Right lobe of liver (tissue), 6 donors: ENCODE measurements at regions not wholly inside any gene's neighbourhood (a gene's known extent, or its start where the extent isn't known, plus 50 kb on each side); places are given as distances from the start of the nearest gene placed in this dataset.

Experiments
- ATAC-seq, 4 donors: fragments of 200-7000 bp; cut with Tn5 transposase; one replicate each; pipeline ENCODE4 v1.9.1; 2020; ENCODE audit warnings: mild to moderate bottlenecking in 4 of 4, moderate library complexity in 4 of 4
- DNase-seq, 3 donors: peaks; one replicate each; pipeline ENCODE4 v3.0.0-alpha.2; 2020
- H3K27ac ChIP-seq, 3 donors: fragments of 200-600 bp; one replicate each; pipeline ENCODE4 v1.8.0; 2022
- H3K27me3 ChIP-seq, 2 donors: fragments of 200-600 bp; one replicate each; pipeline ENCODE4 v1.8.0; 2022
- H3K36me3 ChIP-seq, 4 donors: fragments of 200-600 bp; sonication (generic) in 1 of 4; one replicate each; pipeline versions ENCODE4 v1.5.1 to v1.8.0; 2017 to 2022; ENCODE audit warnings: control low read depth in 1 of 4
- H3K4me1 ChIP-seq, 4 donors: fragments of 200-600 bp; sonication (generic) in 1 of 4; one replicate each; pipeline versions ENCODE4 v1.5.1 to v1.8.0; 2017 to 2022; ENCODE audit warnings: control low read depth in 1 of 4
- H3K4me3 ChIP-seq, 3 donors: fragments of 200-600 bp; one replicate each; pipeline ENCODE4 v1.8.0; 2022
- H3K9me3 ChIP-seq, 4 donors: fragments of 200-600 bp; sonication (generic) in 1 of 4; one replicate each; pipeline versions ENCODE4 v1.5.1 to v1.8.0; 2017 to 2022; ENCODE audit warnings: control low read depth in 1 of 4
- POLR2A ChIP-seq: fragments of 450-650 bp; IDR thresholded peaks from one replicate; pipeline ENCODE4 v1.6.1; 2017; ENCODE audit warnings: antibody characterized with exemption, mild to moderate bottlenecking
- WGBS: methylation state at CpG from one replicate; pipeline ENCODE4 v1.1.6; 2018; ENCODE audit warnings: low coverage, low lambda C conversion rate; ENCODE audit not compliant: insufficient coverage; ENCODE audit errors: missing lambda C conversion rate; 5-methylcytosine and 5-hydroxymethylcytosine counted together
- intact Hi-C, 2 donors: fragments of 100-400 bp; cut with DNase I; formaldehyde crosslinking; loops; one replicate each; pipeline versions ENCODE4 v1.11.2 to v1.14.1; 2022
- TF ChIP-seq, protein P1 (sequence below), 4 donors: fragments of 200-600 bp in 3 of 4; fragments of 450-650 bp in 1 of 4; IDR thresholded peaks; one replicate each; pipeline versions ENCODE4 v1.5.1 to v1.8.0; 2016 to 2022; ENCODE audit warnings: antibody characterized with exemption in 4 of 4, mild to moderate bottlenecking in 2 of 4
- donor health status: DM: no; HTN: yes; CAD: no.
- donor health status: DM: no; HTN: no; CAD: no.
- donor health status: DM: no; HTN: no; CAD: no.
- donor health status: DM: no; HTN: yes; CAD: no.
- donor health status: DM: no; HTN: yes; CAD: no.

DNA sequence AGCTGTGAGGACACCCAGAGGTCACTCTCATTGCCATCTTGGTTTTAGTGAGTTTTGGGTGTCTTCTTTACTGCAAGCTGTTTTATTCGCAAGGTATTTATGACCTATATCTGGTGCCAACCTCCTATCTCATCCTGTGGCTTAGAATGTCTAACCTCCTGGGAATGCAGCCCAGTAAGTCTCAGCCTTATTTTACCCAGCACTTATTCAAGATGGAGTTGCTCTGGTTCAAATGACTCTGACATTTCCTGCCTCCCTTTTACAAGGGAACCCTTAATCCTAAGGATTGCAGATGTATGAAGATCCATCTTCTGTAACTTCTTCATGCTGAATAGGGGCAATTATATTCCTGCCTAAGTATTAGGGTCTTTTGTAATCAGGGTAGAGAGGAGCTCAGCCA, 708.0 kb downstream of the TMEM182 start:
- no peaks in the 10 kb centered on the region for H3K36me3 ChIP-seq
- DNase-seq = no peak
- H3K4me1 ChIP-seq = no peaks in the 10 kb centered on the region
- no peak overlapping the region for H3K27ac ChIP-seq
- intact Hi-C loops = no loop called here
- no peak overlapping the region for H3K4me3 ChIP-seq
- ATAC-seq = no peak
- 83% methylated on average over 1 of the region's 1 CpG for WGBS
- no peaks in the 10 kb centered on the region for H3K9me3 ChIP-seq
- no peaks in the 10 kb centered on the region for H3K27me3 ChIP-seq
- TF ChIP-seq POLR2A = no peak
- TF ChIP-seq, protein P1, sequence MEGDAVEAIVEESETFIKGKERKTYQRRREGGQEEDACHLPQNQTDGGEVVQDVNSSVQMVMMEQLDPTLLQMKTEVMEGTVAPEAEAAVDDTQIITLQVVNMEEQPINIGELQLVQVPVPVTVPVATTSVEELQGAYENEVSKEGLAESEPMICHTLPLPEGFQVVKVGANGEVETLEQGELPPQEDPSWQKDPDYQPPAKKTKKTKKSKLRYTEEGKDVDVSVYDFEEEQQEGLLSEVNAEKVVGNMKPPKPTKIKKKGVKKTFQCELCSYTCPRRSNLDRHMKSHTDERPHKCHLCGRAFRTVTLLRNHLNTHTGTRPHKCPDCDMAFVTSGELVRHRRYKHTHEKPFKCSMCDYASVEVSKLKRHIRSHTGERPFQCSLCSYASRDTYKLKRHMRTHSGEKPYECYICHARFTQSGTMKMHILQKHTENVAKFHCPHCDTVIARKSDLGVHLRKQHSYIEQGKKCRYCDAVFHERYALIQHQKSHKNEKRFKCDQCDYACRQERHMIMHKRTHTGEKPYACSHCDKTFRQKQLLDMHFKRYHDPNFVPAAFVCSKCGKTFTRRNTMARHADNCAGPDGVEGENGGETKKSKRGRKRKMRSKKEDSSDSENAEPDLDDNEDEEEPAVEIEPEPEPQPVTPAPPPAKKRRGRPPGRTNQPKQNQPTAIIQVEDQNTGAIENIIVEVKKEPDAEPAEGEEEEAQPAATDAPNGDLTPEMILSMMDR (IDR thresholded peaks at IDR 0.05) = no peak

DNA sequence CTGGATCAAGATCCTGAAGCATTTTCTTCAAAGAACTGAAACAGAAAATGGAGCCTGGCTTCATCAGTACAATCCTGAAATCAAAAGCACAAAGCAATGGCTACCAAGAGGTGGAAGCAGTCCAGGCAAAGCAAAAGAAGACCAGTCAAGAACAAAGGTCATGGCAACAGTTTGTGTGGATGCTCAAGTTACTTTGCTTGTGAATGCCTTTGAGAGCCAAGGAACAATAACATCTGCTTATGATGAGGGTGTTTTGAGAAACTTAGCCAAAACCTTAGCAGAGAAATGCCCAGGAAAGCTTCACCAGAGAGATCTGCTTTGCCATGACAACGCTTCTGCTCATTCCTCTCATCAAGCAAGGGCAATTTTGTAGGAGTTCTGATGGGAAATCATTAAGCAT, 723.1 kb downstream of the TMEM182 start:
- no peaks in the 10 kb centered on the region for H3K4me1 ChIP-seq
- TF ChIP-seq POLR2A = no peak
- TF ChIP-seq, protein P1 (IDR thresholded peaks at IDR 0.05) = no peak
- no peaks in the 10 kb centered on the region for H3K27me3 ChIP-seq
- H3K9me3 ChIP-seq = no peaks in the 10 kb centered on the region
- no peak overlapping the region for H3K27ac ChIP-seq
- no peak overlapping the region for H3K4me3 ChIP-seq
- 60% methylated on average over 1 of the region's 1 CpG for WGBS
- ATAC-seq (no peak), DNase-seq (no peak)
- intact Hi-C loops = no loop called here
- no peaks in the 10 kb centered on the region for H3K36me3 ChIP-seq

DNA sequence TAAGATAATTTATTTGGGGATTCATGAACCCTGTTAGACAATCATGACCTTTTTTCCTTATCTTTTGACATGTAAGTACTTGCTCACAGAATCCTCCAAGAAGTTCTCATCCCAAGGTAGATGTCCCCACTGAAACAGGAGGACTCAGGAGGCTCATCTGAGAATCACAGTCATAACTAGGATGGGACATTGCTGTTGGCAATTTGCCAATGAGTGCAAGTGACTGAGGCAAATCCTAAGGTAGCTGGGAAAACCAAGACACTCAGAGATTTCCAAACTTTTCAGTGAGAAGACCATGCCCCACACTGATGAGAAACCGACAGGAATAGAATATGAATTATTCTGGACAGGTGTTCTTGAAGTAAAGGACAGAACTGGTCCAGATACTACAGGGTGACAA, 735.0 kb downstream of the TMEM182 start:
- no peaks in the 10 kb centered on the region for H3K36me3 ChIP-seq
- no peak overlapping the region for H3K4me3 ChIP-seq
- TF ChIP-seq POLR2A = no peak
- TF ChIP-seq, protein P1 (IDR thresholded peaks at IDR 0.05) = no peak
- ATAC-seq (no peak), DNase-seq (no peak)
- H3K4me1 ChIP-seq = no peaks in the 10 kb centered on the region
- no peaks in the 10 kb centered on the region for H3K9me3 ChIP-seq
- 33% methylated on average over 1 of the region's 1 CpG for WGBS
- intact Hi-C loops = no loop called here
- H3K27me3 ChIP-seq = no peaks in the 10 kb centered on the region
- H3K27ac ChIP-seq = no peak overlapping the region

DNA sequence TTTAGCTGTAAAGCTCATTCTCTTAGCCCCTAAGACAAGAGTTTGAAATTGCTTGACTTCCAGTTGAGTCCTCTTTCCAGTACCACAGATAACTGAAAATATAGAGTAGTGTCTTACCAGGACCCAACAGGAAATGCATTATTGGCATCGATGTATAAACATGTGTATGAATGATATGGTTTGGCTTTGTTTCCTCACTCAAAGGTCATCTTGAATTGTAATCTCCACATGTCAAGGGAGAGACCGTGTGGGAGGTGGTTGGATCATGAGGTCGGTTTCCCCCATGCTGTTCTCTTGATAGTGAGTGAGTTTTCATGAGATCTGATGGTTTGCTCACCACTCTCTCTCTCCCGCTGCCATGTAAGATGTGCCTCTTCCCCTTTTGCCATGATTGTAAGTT, 745.0 kb downstream of the TMEM182 start:
- Histone ChIP-seq H3K4me3 (no peak overlapping the region), H3K36me3 (no peaks in the 10 kb centered on the region), H3K9me3 (no peaks in the 10 kb centered on the region), H3K27me3 (no peaks in the 10 kb centered on the region), H3K27ac (no peak overlapping the region), H3K4me1 (no peaks in the 10 kb centered on the region)
- ATAC-seq = no peak
- WGBS = 35% methylated on average over 3 of the region's 4 CpGs
- intact Hi-C loops = no loop called here
- TF ChIP-seq, protein P1 (IDR thresholded peaks at IDR 0.05) = no peak
- no peak for TF ChIP-seq POLR2A
- no peak for DNase-seq

DNA sequence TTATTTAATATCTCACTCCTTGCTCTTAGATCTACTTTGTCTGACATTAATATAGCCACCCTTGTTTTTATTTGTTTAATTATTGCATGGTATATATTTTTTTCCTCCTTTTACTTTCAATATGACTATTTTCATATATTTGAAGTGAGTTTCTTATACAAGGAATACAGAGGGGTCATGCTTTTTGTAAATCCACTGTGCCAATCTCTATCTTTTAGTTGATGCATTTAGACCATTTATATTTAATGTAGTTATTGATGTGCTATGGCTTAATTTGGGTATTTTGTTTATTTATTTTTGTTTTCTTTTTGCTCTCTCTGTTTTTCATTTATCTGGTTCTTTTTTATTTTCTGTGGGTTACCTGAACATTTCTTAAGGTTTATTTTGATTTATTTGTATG, 750.6 kb downstream of the TMEM182 start:
- Histone ChIP-seq H3K4me3 (no peak overlapping the region), H3K27me3 (no peaks in the 10 kb centered on the region), H3K4me1 (no peaks in the 10 kb centered on the region), H3K9me3 (no peaks in the 10 kb centered on the region), H3K36me3 (no peaks in the 10 kb centered on the region), H3K27ac (no peak overlapping the region)
- no peak for ATAC-seq
- intact Hi-C loops = no loop called here
- TF ChIP-seq POLR2A = no peak
- TF ChIP-seq, protein P1 (IDR thresholded peaks at IDR 0.05) = no peak
- no peak for DNase-seq
